ENCODE measurements at regions not wholly inside any gene's neighbourhood (a gene's known extent, or its start where the extent isn't known, plus 50 kb on each side); places are given as distances from the start of the nearest gene placed in this dataset.

GRCh38 chr9:2560180-2560579, 61.4 kb upstream of the VLDLR start:
- Histone ChIP-seq H3K27me3 (ENCODE audit: control insufficient read depth, insufficient read depth, low read length) (no peaks in the 10 kb centered on the region), H3K4me3 (ENCODE audit: low read depth, low read length) (no peak overlapping the region), H3K36me3 (ENCODE audit: control insufficient read depth, insufficient read depth, low read length) (no peaks in the 10 kb centered on the region)
- DNase-seq (ENCODE audit: low read depth): no peak
- TF ChIP-seq CTCF (IDR thresholded peaks at IDR 0.05; ENCODE audit: insufficient read depth, low read length, poor library complexity, severe bottlenecking): no peak

DNA sequence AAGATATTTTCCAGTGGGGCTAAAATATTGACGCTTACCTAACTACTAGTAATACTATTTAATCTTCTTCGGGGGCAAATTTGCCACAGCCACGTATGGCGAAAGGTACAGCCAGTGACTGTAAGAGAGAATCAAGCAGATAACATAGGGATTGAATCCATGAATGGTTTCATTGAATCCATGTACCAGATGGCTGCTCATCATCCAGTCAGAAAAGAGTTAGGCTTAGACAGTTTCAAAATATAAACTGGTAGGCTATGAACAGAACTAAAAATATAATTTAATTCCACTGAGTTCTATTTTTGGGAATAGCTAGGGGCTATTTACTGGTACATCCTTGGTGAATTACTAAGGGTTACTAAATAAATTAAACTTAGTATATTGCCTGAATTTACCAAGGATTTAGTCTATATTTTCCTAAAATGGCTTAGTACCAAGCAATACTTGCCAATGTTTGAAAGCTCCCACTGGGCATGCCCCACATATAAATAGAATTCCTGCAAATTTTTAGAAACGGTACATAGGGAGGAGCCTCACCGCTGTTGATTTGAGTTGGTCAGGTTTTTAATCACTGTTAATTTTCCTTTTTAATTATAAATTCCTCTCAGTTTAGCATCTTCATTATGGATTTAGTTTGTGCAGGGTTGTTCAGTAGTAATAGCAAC, 55.8 kb upstream of the VLDLR start:
- TF ChIP-seq CTCF (IDR thresholded peaks at IDR 0.05; ENCODE audit: insufficient read depth, low read length, poor library complexity, severe bottlenecking): no peak
- Histone ChIP-seq H3K36me3 (ENCODE audit: control insufficient read depth, insufficient read depth, low read length) (no peaks in the 10 kb centered on the region), H3K27me3 (ENCODE audit: control insufficient read depth, insufficient read depth, low read length) (no peaks in the 10 kb centered on the region), H3K4me3 (ENCODE audit: low read depth, low read length) (no peak overlapping the region)
- DNase-seq (ENCODE audit: low read depth): no peak

DNA sequence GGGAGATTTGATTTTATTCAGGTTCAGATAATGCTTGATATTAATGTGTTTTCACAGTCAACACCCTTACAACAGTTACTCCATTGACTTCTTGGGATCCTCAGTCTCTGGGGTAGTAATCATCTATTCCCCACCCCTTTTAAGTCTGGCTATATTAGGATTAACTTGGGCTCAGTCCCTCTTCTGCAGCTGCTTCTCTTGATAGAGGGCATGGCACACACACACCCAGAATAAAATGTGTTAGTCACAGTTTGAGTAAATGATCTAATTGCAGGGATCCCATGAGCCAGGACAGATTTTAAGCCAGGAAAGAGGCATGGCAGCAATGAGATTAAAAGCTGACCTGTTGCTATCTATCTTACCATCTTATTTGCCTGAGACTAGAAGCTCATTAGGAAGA, 53.7 kb upstream of the VLDLR start:
- Histone ChIP-seq H3K4me3 (ENCODE audit: low read depth, low read length) (no peak overlapping the region), H3K27me3 (ENCODE audit: control insufficient read depth, insufficient read depth, low read length) (no peaks in the 10 kb centered on the region), H3K36me3 (ENCODE audit: control insufficient read depth, insufficient read depth, low read length) (no peaks in the 10 kb centered on the region)
- no peak for DNase-seq (ENCODE audit: low read depth)
- no peak for TF ChIP-seq CTCF (IDR thresholded peaks at IDR 0.05; ENCODE audit: insufficient read depth, low read length, poor library complexity, severe bottlenecking)

DNA sequence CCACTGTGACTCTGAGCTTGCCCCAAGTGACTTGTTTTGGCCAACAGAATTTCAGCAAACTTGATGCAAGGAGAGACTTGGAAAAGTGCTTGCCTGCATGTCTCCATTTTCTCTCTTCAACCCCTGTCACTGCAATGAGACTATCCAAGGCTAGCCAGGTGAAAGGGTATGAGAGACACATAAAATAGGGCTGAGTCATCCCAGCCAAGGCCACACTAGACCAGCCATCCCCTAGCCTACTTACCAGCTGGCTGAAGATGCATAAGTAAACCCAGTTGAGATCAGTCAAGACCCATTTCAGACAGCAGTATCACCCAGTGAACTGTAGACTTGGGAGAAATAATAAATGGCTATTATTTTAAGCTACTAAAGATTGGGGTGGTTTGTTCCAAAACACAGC, 52.9 kb upstream of the VLDLR start:
- Histone ChIP-seq H3K36me3 (ENCODE audit: control insufficient read depth, insufficient read depth, low read length) (no peaks in the 10 kb centered on the region), H3K4me3 (ENCODE audit: low read depth, low read length) (no peak overlapping the region), H3K27me3 (ENCODE audit: control insufficient read depth, insufficient read depth, low read length) (no peaks in the 10 kb centered on the region)
- DNase-seq (ENCODE audit: low read depth): no peak
- no peak for TF ChIP-seq CTCF (IDR thresholded peaks at IDR 0.05; ENCODE audit: insufficient read depth, low read length, poor library complexity, severe bottlenecking)

GRCh38 chr9:2570615-2571479, 50.7 kb upstream of the VLDLR start:
- no peaks in the 10 kb centered on the region for H3K27me3 ChIP-seq (ENCODE audit: control insufficient read depth, insufficient read depth, low read length)
- DNase-seq (ENCODE audit: low read depth): peak; percentile 38
- no peak for TF ChIP-seq CTCF (IDR thresholded peaks at IDR 0.05; ENCODE audit: insufficient read depth, low read length, poor library complexity, severe bottlenecking)
- no peaks in the 10 kb centered on the region for H3K36me3 ChIP-seq (ENCODE audit: control insufficient read depth, insufficient read depth, low read length)
- no peak overlapping the region for H3K4me3 ChIP-seq (ENCODE audit: low read depth, low read length)
